Ovary (tissue), 7 donors: ENCODE measurements at regions not wholly inside any gene's neighbourhood (a gene's known extent, or its start where the extent isn't known, plus 50 kb on each side); places are given as distances from the start of the nearest gene placed in this dataset.
A peak's percentile ranks its signal among the peaks of the same experiment; 100 is the strongest.

Source experiments
- DNase-seq, 5 donors: peaks; one replicate each; pipeline ENCODE4 v3.0.0-alpha.2; 2019 to 2020
- H3K27ac ChIP-seq, 2 donors: fragments of 200-600 bp; one replicate each; pipeline versions ENCODE4 v1.5.1 to v1.8.0; 2019 to 2022
- H3K27me3 ChIP-seq: fragments of 200-600 bp; one replicate; pipeline ENCODE4 v1.8.0; 2022
- H3K36me3 ChIP-seq: fragments of 200-600 bp; sonication (generic); one replicate; pipeline ENCODE4 v1.5.1; 2019
- H3K4me1 ChIP-seq: one replicate; pipeline ENCODE4 v1.8.1; 2013; ENCODE audit warnings: mild to moderate bottlenecking, moderate library complexity; ENCODE audit not compliant: insufficient read depth
- H3K4me3 ChIP-seq: fragments of 200-600 bp; sonication (generic); one replicate; pipeline ENCODE4 v1.5.1; 2017
- H3K9me3 ChIP-seq, 2 donors: fragments of 200-600 bp in 1 of 2; sonication (generic) in 1 of 2; one replicate each; pipeline versions ENCODE4 v1.5.1 to v1.8.1; 2013 to 2019; ENCODE audit warnings: mild to moderate bottlenecking in 1 of 2, moderate library complexity in 1 of 2
- CTCF ChIP-seq, 3 donors: fragments of 450-650 bp in 2 of 3; fragments of 200-600 bp in 1 of 3; IDR thresholded peaks; one replicate each; pipeline versions ENCODE4 v1.5.1 to v1.8.0; 2016 to 2022; ENCODE audit warnings: antibody characterized with exemption in 3 of 3, mild to moderate bottlenecking in 1 of 3
- EP300 ChIP-seq: sonication (generic); formaldehyde crosslinking; IDR thresholded peaks from one replicate; pipeline ENCODE4 v1.6.1; 2017; ENCODE audit warnings: antibody characterized with exemption
- POLR2A ChIP-seq: fragments of 450-650 bp; IDR thresholded peaks from one replicate; pipeline ENCODE4 v1.6.1; 2017; ENCODE audit warnings: antibody characterized with exemption, mild to moderate bottlenecking, moderate library complexity
- WGBS, 3 donors: extraction: QIAGEN DNeasy Blood & Tissue Kit in 1 of 3; methylation state at CpG; one replicate each; pipeline versions ENCODE4 v1.1.5 to v1.1.7; 2013 to 2017; 5-methylcytosine and 5-hydroxymethylcytosine counted together
- intact Hi-C, 4 donors: fragments of 100-400 bp; cut with DNase I; formaldehyde crosslinking; loops; one replicate each; pipeline versions ENCODE4 v1.11.0 to v1.15.1; 2022 to 2023
- donor health status: DM: no; HTN: no; CAD: no; lungs with moderate emphysema.
- donor health status: DM: no; HTN: no; CAD: no.
- donor health status: Bipolar disorder and iron deficiency.
- donor health status: DM: no; HTN: no; CAD: no.
- donor health status: DM: yes; HTN: yes; CAD: no.

GRCh38 chr7:131224996-131225395 lies 102.7 kb upstream of the MKLN1 start:
- H3K4me3 ChIP-seq = no peak overlapping the region
- intact Hi-C loops = loop anchor here in 1 of 4 donors (5.0 kb wide), 1 partner anchor 118 kb away; no protein-coding TSS in a partner anchor
- WGBS, 3 donors = 92 to 97% (median 95%) methylated on average over 6 of the region's 6 CpGs
- TF ChIP-seq CTCF (IDR thresholded peaks at IDR 0.05) = no peak
- TF ChIP-seq POLR2A = no peak
- TF ChIP-seq EP300 = no peak
- no peaks in the 10 kb centered on the region for H3K36me3 ChIP-seq
- H3K27me3 ChIP-seq = no peaks in the 10 kb centered on the region
- no peaks in the 10 kb centered on the region for H3K9me3 ChIP-seq
- peak overlapping the region in 1 of 2 donors; percentile 66 for H3K27ac ChIP-seq
- H3K4me1 ChIP-seq = peaks cover 5% of the 10 kb centered on the region
- DNase-seq = no peak

GRCh38 chr7:131225619-131226513 lies 101.8 kb upstream of the MKLN1 start:
- DNase-seq = peak; percentile 67 to 86 (median 78)
- intact Hi-C loops = loop anchor here in 1 of 4 donors (5.0 kb wide), 1 partner anchor 119 kb away; no protein-coding TSS in a partner anchor
- no peaks in the 10 kb centered on the region for H3K36me3 ChIP-seq
- TF ChIP-seq CTCF (IDR thresholded peaks at IDR 0.05) (no peak), EP300 (peak; percentile 52), POLR2A (no peak)
- H3K9me3 ChIP-seq = no peaks in the 10 kb centered on the region
- no peaks in the 10 kb centered on the region for H3K27me3 ChIP-seq
- H3K4me1 ChIP-seq = peaks cover 5% of the 10 kb centered on the region
- no peak overlapping the region for H3K4me3 ChIP-seq
- H3K27ac ChIP-seq = peak overlapping the region; percentile 13 to 66
- 19 to 36% (median 22%) methylated on average over 9 of the region's 9 CpGs for WGBS, 3 donors

- TF ChIP-seq EP300 (no peak), POLR2A (no peak), CTCF (IDR thresholded peaks at IDR 0.05) (no peak)
- peaks cover 5% of the 10 kb centered on the region for H3K4me1 ChIP-seq
- H3K9me3 ChIP-seq = no peaks in the 10 kb centered on the region
- H3K27me3 ChIP-seq = no peaks in the 10 kb centered on the region
- intact Hi-C loops = loop anchor here in 1 of 4 donors (5.0 kb wide), 1 partner anchor 119 kb away; no protein-coding TSS in a partner anchor
- H3K4me3 ChIP-seq = no peak overlapping the region
- DNase-seq = no peak
- H3K27ac ChIP-seq = peak overlapping the region in 1 of 2 donors; percentile 66
- no peaks in the 10 kb centered on the region for H3K36me3 ChIP-seq
Observed at GRCh38 chr7:131226514-131226865, 101.2 kb upstream of the MKLN1 start.

GRCh38 chr7:131231381-131232220 lies 96.1 kb upstream of the MKLN1 start:
- peaks cover 2% of the 10 kb centered on the region for H3K4me1 ChIP-seq
- H3K27me3 ChIP-seq = no peaks in the 10 kb centered on the region
- peak in 2 of 5 donors; percentile 22 for DNase-seq
- no peaks in the 10 kb centered on the region for H3K36me3 ChIP-seq
- TF ChIP-seq CTCF (IDR thresholded peaks at IDR 0.05) (no peak), EP300 (no peak), POLR2A (no peak)
- intact Hi-C loops = no loop called here
- H3K27ac ChIP-seq = no peak overlapping the region
- 47 to 65% (median 53%) methylated on average over 10 of the region's 10 CpGs for WGBS, 3 donors
- no peak overlapping the region for H3K4me3 ChIP-seq
- H3K9me3 ChIP-seq = no peaks in the 10 kb centered on the region
